C4-2B (cell line): ENCODE measurements at regions not wholly inside any gene's neighbourhood (a gene's known extent, or its start where the extent isn't known, plus 50 kb on each side); places are given as distances from the start of the nearest gene placed in this dataset.

Experiments
- ZFX ChIP-seq: fragments of 450-650 bp; IDR thresholded peaks from 2 replicates; pipeline ENCODE4 v1.6.1; 2017
- TF ChIP-seq, protein P1 (sequence below): fragments of 450-650 bp; conservative IDR thresholded peaks from 2 replicates; pipeline ENCODE4 v1.5.1; 2017; ENCODE audit warnings: mild to moderate bottlenecking

- TF ChIP-seq ZFX: no peak
- TF ChIP-seq, protein P1, sequence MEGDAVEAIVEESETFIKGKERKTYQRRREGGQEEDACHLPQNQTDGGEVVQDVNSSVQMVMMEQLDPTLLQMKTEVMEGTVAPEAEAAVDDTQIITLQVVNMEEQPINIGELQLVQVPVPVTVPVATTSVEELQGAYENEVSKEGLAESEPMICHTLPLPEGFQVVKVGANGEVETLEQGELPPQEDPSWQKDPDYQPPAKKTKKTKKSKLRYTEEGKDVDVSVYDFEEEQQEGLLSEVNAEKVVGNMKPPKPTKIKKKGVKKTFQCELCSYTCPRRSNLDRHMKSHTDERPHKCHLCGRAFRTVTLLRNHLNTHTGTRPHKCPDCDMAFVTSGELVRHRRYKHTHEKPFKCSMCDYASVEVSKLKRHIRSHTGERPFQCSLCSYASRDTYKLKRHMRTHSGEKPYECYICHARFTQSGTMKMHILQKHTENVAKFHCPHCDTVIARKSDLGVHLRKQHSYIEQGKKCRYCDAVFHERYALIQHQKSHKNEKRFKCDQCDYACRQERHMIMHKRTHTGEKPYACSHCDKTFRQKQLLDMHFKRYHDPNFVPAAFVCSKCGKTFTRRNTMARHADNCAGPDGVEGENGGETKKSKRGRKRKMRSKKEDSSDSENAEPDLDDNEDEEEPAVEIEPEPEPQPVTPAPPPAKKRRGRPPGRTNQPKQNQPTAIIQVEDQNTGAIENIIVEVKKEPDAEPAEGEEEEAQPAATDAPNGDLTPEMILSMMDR: no peak
Measured at GRCh38 chr14:84065811-84066210, 1464.1 kb upstream of the FLRT2 start.
